SK-N-SH (cell line): ENCODE measurements at regions not wholly inside any gene's neighbourhood (a gene's known extent, or its start where the extent isn't known, plus 50 kb on each side); places are given as distances from the start of the nearest gene placed in this dataset.
A peak's percentile ranks its signal among the peaks of the same experiment; 100 is the strongest.

Source experiments
- CTCF ChIA-PET: fragments of 300-600, 350-600 bp; formaldehyde crosslinking; extraction: SDS; loops from one replicate; lab custom pipeline; 2021; lab: Yijun Ruan, JAX
- POLR2A ChIA-PET: fragments of 350-600 bp; sonication (Branson Sonifier 250); formaldehyde crosslinking; extraction: SDS; loops from one replicate; lab custom pipeline; 2020; ENCODE audit warnings: antibody characterized with exemption, inconsistent platforms; lab: Yijun Ruan, JAX
- DNase-seq: peaks from one replicate; pipeline ENCODE4 v3.0.0; 2012
- H2AFZ ChIP-seq: fragments of 200-600 bp; sonication (generic); 2 replicates; pipeline ENCODE4 v1.8.1; 2016; ENCODE audit warnings: antibody characterized with exemption, mild to moderate bottlenecking, low read depth
- H3F3A ChIP-seq: fragments of 200-600 bp; sonication (generic); replicated peaks from 2 replicates; pipeline ENCODE3; 2016; ENCODE audit warnings: antibody characterized with exemption, mild to moderate bottlenecking; ENCODE audit not compliant: insufficient read depth
- H3K27ac ChIP-seq, 2 experiments: fragments of 200-500 bp in 1 of 2; fragments of 200-600 bp in 1 of 2; sonication (Bioruptor generic) in 1 of 2; sonication (generic), shearing (Covaris generic) in 1 of 2; 2 replicates each; pipeline versions ENCODE4 v1.5.1 to v1.6.1; 2014 to 2016; ENCODE audit warnings: low read depth in 2 of 2, inconsistent platforms in 1 of 2, low read length in 1 of 2, mild to moderate bottlenecking in 1 of 2, mixed read lengths in 1 of 2
- H3K27me3 ChIP-seq: fragments of 200-600 bp; sonication (generic), shearing (Covaris generic); 2 replicates; pipeline ENCODE4 v1.6.1; 2016; ENCODE audit warnings: mixed run types; ENCODE audit not compliant: insufficient read depth
- H3K36me3 ChIP-seq, 2 experiments: fragments of 200-500 bp in 1 of 2; fragments of 200-600 bp in 1 of 2; sonication (Bioruptor generic) in 1 of 2; sonication (generic) in 1 of 2; replicated peaks in 1 of 2; 2 replicates each; pipeline versions ENCODE3 to v1.5.1; 2014 to 2016; ENCODE audit warnings: low read length in 1 of 2, mild to moderate bottlenecking in 1 of 2; ENCODE audit not compliant: insufficient read depth in 2 of 2, control insufficient read depth in 1 of 2
- H3K4me1 ChIP-seq, 2 experiments: fragments of 200-500 bp in 1 of 2; fragments of 200-600 bp in 1 of 2; sonication (Bioruptor generic) in 1 of 2; sonication (generic), shearing (Covaris generic) in 1 of 2; 2 replicates each; pipeline versions ENCODE4 v1.5.1 to v1.6.1; 2014 to 2016; ENCODE audit warnings: low read depth in 1 of 2, low read length in 1 of 2, mixed run types in 1 of 2; ENCODE audit not compliant: insufficient read depth in 2 of 2, control insufficient read depth in 1 of 2
- H3K4me2 ChIP-seq: fragments of 200-600 bp; sonication (generic), shearing (Covaris generic); 2 replicates; pipeline ENCODE4 v1.6.1; 2017; ENCODE audit warnings: mixed run types
- H3K4me3 ChIP-seq, 2 experiments: fragments of 200-500 bp in 1 of 2; fragments of 200-600 bp in 1 of 2; sonication (Bioruptor generic) in 1 of 2; sonication (generic), shearing (Covaris generic) in 1 of 2; 2 replicates each; pipeline versions ENCODE4 v1.5.1 to v1.8.1; 2014 to 2016; ENCODE audit warnings: low read depth in 2 of 2, inconsistent platforms in 1 of 2, low read length in 1 of 2, mild to moderate bottlenecking in 1 of 2, mixed read lengths in 1 of 2, moderate library complexity in 1 of 2
- H3K79me2 ChIP-seq: fragments of 200-600 bp; sonication (generic); 2 replicates; pipeline ENCODE4 v1.8.1; 2017; ENCODE audit warnings: mild to moderate bottlenecking; ENCODE audit not compliant: insufficient read depth
- H3K9ac ChIP-seq: fragments of 200-600 bp; sonication (generic); 2 replicates; pipeline ENCODE4 v1.6.1; 2017; ENCODE audit warnings: mixed run types
- H3K9me2 ChIP-seq: fragments of 200-600 bp; sonication (generic); 2 replicates; pipeline ENCODE4 v1.6.1; 2017; ENCODE audit warnings: mixed run types
- H3K9me3 ChIP-seq: fragments of 200-600 bp; sonication (generic); 2 replicates; pipeline ENCODE4 v1.6.1; 2017; ENCODE audit warnings: mixed run types, mild to moderate bottlenecking, moderate library complexity
- H4K20me1 ChIP-seq: fragments of 200-600 bp; sonication (generic); 2 replicates; pipeline ENCODE4 v1.6.1; 2017; ENCODE audit warnings: mild to moderate bottlenecking, mixed run types; ENCODE audit not compliant: insufficient read depth
- CHD2 ChIP-seq: fragments of 150-350 bp; IDR thresholded peaks from 2 replicates; pipeline ENCODE4 v1.6.1; 2018; ENCODE audit warnings: low read length; ENCODE audit not compliant: partially characterized antibody
- EP300 ChIP-seq, 2 experiments: IDR thresholded peaks; 2 replicates each; pipeline versions ENCODE4 v1.4.0 to v1.6.1; 2012; ENCODE audit warnings: borderline replicate concordance in 1 of 2, low read depth in 1 of 2, low read length in 1 of 2
- EZH2phosphoT487 ChIP-seq: fragments of 200-600 bp; sonication (generic); IDR thresholded peaks from 2 replicates; pipeline ENCODE4 v1.6.1; 2017; ENCODE audit warnings: low read depth, mixed run types, mild to moderate bottlenecking, antibody characterized with exemption, moderate library complexity, borderline replicate concordance
- FOSL2 ChIP-seq: IDR thresholded peaks from 2 replicates; pipeline ENCODE4 v1.4.0; 2012; ENCODE audit warnings: low read depth, mild to moderate bottlenecking, moderate library complexity, borderline replicate concordance
- FOXJ3 ChIP-seq: sonication (generic); formaldehyde crosslinking; IDR thresholded peaks from 2 replicates; pipeline ENCODE4 v1.5.1; 2020; ENCODE audit warnings: mild to moderate bottlenecking, missing genetic modification reagents
- GABPA ChIP-seq: IDR thresholded peaks from 2 replicates; pipeline ENCODE4 v1.4.0; 2012; ENCODE audit warnings: low read depth, mild to moderate bottlenecking
- GATA2 ChIP-seq: sonication (generic); formaldehyde crosslinking; IDR thresholded peaks from 2 replicates; pipeline ENCODE4 v1.5.0; 2020; ENCODE audit warnings: mild to moderate bottlenecking, missing genetic modification reagents
- RCOR1 ChIP-seq: fragments of 150-350 bp; IDR thresholded peaks from 2 replicates; pipeline ENCODE4 v1.6.1; 2017; ENCODE audit warnings: antibody characterized with exemption, low read length
- REST ChIP-seq: IDR thresholded peaks from 2 replicates; pipeline ENCODE4 v1.6.1; 2012; ENCODE audit warnings: mild to moderate bottlenecking, low read depth, low read length, moderate library complexity
- RFX5 ChIP-seq: IDR thresholded peaks from 2 replicates; pipeline ENCODE4 v1.6.1; 2012; ENCODE audit warnings: mild to moderate bottlenecking, improper control_type of control experiment, low read length
- RXRA ChIP-seq: IDR thresholded peaks from 2 replicates; pipeline ENCODE4 v1.4.0; 2012; ENCODE audit warnings: low read depth, mild to moderate bottlenecking, borderline replicate concordance
- TAF1 ChIP-seq: IDR thresholded peaks from 2 replicates; pipeline ENCODE4 v1.6.1; 2012; ENCODE audit warnings: low read depth, mild to moderate bottlenecking, low read length, moderate library complexity, borderline replicate concordance
- TCF12 ChIP-seq: IDR thresholded peaks from 2 replicates; pipeline ENCODE4 v1.4.0; 2012
- TEAD4 ChIP-seq: IDR thresholded peaks from 2 replicates; pipeline ENCODE4 v1.4.0; 2012; ENCODE audit warnings: mild to moderate bottlenecking, borderline replicate concordance; ENCODE audit not compliant: insufficient read depth
- YY1 ChIP-seq: IDR thresholded peaks from 2 replicates; pipeline ENCODE4 v1.4.0; 2012; ENCODE audit warnings: low read depth, mild to moderate bottlenecking
- WGBS: methylation state at CpG from one replicate; pipeline ENCODE4 v1.1.6; 2017; ENCODE audit warnings: low lambda C conversion rate; 5-methylcytosine and 5-hydroxymethylcytosine counted together
- TF ChIP-seq, protein P1 (sequence below): fragments of 150-350 bp; IDR thresholded peaks from 2 replicates; pipeline ENCODE4 v1.6.1; 2017; ENCODE audit warnings: antibody characterized with exemption, low read length, low read depth, borderline replicate concordance
- TF ChIP-seq, protein P2 (sequence below): IDR thresholded peaks from 2 replicates; pipeline ENCODE4; 2012

DNA sequence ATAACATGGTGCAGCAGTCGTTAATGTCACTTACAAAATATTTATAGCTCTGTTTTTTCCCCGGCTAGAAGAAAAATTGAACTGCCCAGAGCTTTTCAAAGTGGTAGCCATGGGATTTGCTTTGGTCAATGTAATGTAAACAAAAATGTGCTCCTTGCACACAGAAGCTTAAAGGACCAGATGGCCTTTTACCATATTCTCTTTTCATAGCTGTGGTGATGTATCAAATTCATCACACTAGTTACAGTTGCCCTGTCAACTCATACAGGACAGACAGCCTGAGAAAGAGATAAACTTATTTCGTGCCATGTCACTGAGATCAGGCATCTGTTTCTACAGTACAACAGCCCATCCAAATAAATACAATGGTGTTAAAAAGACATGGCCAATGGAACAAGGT lies 368.1 kb upstream of the CDH19 start:
- Histone ChIP-seq H3K9me2 (no peaks in the 10 kb centered on the region), H4K20me1 (no peaks in the 10 kb centered on the region), H3K4me1 (no peaks in the 10 kb centered on the region; a peak in 1 of 4 replicates), H3K27me3 (no peaks in the 10 kb centered on the region), H3K9ac (no peak overlapping the region), H3K36me3 (no peaks in the 10 kb centered on the region), H2AFZ (no peak overlapping the region), H3K4me3 (no peak overlapping the region), H3K79me2 (no peaks in the 10 kb centered on the region), H3K27ac (no peak overlapping the region), H3K9me3 (no peaks in the 10 kb centered on the region), H3K4me2 (no peak overlapping the region), H3F3A (no peaks in the 10 kb centered on the region)
- DNase-seq = peak; percentile 1
- ChIA-PET CTCF (interaction anchor here (0.6 kb wide), 1 partner anchor 493 kb away, joined by 3 read pairs; no protein-coding TSS in a partner anchor), POLR2A (no interaction called here)
- 3% methylated on average over 3 of the region's 3 CpGs for WGBS
- TF ChIP-seq REST = no peak
- no peak for TF ChIP-seq TCF12
- no peak for TF ChIP-seq TEAD4
- TF ChIP-seq GATA2 = peak; percentile 38; the same call in 1 of the 2 replicates
- no peak for TF ChIP-seq FOSL2
- TF ChIP-seq RXRA = no peak
- no peak for TF ChIP-seq FOXJ3
- TF ChIP-seq, protein P1, sequence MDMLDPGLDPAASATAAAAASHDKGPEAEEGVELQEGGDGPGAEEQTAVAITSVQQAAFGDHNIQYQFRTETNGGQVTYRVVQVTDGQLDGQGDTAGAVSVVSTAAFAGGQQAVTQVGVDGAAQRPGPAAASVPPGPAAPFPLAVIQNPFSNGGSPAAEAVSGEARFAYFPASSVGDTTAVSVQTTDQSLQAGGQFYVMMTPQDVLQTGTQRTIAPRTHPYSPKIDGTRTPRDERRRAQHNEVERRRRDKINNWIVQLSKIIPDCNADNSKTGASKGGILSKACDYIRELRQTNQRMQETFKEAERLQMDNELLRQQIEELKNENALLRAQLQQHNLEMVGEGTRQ = no peak
- 0 out of 4 replicates have a peak, but pooled peaks of 1 of the 2 experiments have one; percentile 7 for TF ChIP-seq EP300 (IDR thresholded peaks at IDR 0.05; ENCODE audit: borderline replicate concordance in 1 of 2, low read depth in 1 of 2, low read length in 1 of 2)
- no peak for TF ChIP-seq CHD2
- no peak for TF ChIP-seq TAF1
- TF ChIP-seq RFX5 = no peak

DNA sequence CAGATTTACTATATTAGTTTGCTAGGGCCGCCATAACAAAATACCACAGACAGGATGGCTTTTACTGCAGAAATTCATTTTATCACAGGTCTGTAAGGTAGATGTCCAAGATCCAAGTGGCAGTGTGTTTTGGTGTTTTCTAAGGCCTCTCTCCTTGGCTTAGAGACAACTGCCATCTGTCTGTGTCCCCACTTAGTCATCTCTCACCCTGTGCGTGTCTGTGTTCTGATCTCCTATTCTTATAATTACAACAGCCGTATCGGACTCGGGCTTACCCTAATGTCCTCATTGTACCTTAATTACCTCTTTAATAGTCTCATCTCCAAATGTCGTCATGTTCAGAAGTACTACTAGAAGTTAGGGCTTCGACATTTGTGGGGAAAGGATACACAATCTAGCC lies 362.3 kb upstream of the CDH19 start:
- H3K9me3 ChIP-seq = no peaks in the 10 kb centered on the region
- no peaks in the 10 kb centered on the region for H4K20me1 ChIP-seq
- H3K9me2 ChIP-seq = no peaks in the 10 kb centered on the region
- no peak overlapping the region for H3K4me3 ChIP-seq
- H3K79me2 ChIP-seq = no peaks in the 10 kb centered on the region
- H3K9ac ChIP-seq = no peak overlapping the region
- ChIA-PET CTCF (no interaction called here), POLR2A (no interaction called here)
- no peaks in the 10 kb centered on the region for H3K27me3 ChIP-seq
- WGBS = 43% methylated on average over 7 of the region's 7 CpGs
- H3K36me3 ChIP-seq = no peaks in the 10 kb centered on the region
- DNase-seq = no peak
- H3K4me1 ChIP-seq = no peaks in the 10 kb centered on the region
- no peak overlapping the region for H3K27ac ChIP-seq
- no peaks in the 10 kb centered on the region for H3F3A ChIP-seq
- H3K4me2 ChIP-seq = no peak overlapping the region
- no peak overlapping the region for H2AFZ ChIP-seq
- TF ChIP-seq, protein P1 = no peak
- TF ChIP-seq RCOR1 (no peak), YY1 (no peak), EP300 (IDR thresholded peaks at IDR 0.05; ENCODE audit: borderline replicate concordance in 1 of 2, low read depth in 1 of 2, low read length in 1 of 2) (no peak), GABPA (no peak), EZH2phosphoT487 (no peak), GATA2 (no peak), REST (no peak), FOXJ3 (no peak)
- TF ChIP-seq, protein P2, sequence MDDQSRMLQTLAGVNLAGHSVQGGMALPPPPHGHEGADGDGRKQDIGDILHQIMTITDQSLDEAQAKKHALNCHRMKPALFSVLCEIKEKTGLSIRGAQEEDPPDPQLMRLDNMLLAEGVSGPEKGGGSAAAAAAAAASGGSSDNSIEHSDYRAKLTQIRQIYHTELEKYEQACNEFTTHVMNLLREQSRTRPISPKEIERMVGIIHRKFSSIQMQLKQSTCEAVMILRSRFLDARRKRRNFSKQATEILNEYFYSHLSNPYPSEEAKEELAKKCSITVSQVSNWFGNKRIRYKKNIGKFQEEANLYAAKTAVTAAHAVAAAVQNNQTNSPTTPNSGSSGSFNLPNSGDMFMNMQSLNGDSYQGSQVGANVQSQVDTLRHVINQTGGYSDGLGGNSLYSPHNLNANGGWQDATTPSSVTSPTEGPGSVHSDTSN = no peak
